ENCODE measurements at regions not wholly inside any gene's neighbourhood (a gene's known extent, or its start where the extent isn't known, plus 50 kb on each side); places are given as distances from the start of the nearest gene placed in this dataset.

DNA sequence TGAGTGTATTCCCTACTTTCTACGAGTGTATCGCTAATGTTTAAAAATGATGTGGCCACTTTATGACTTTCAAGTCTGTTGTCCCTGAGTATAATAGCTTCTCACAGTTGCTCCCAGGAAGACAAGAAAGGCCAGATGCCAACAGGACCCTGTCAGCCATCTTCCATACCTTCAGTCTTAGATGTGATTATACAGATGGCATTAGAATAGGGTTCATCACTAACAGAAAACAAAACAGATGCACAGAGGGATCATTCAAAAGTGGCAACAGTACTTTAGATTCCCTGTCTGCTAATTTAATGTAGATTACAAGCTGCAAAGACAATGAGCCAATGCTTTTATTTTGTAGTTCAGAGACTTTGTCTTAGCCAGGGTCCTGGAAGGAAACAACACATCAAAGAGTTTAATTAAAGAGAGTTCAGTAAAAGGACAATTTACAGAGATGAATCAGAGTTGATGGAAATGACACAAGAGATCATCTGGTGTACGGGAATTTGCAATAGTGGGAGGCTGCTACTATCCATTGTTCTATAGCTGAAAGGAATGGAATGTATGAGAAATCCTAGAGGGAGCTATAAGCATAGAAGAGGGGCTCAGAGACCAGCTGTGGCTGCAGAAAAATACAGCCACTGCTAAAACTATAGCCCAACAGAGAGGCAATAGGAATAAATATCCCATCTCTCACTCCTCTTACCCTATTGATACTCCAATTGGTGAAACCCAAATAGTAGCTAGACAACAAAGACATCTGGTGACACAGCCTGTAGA is 393.7 kb upstream of the SMC2 start:
- H3K27ac ChIP-seq (ENCODE audit: low read length) = no peak overlapping the region
- H3K4me3 ChIP-seq (ENCODE audit: low read length) = no peak overlapping the region
- H3K4me1 ChIP-seq (ENCODE audit: low read length) = no peaks in the 10 kb centered on the region
- no peaks in the 10 kb centered on the region for H3K79me2 ChIP-seq (ENCODE audit: low read length)
- H3K36me3 ChIP-seq (replicated peaks; ENCODE audit: low read depth, low read length) = no peaks in the 10 kb centered on the region
- H3K27me3 ChIP-seq (ENCODE audit: low read depth, low read length) = no peaks in the 10 kb centered on the region
- no peaks in the 10 kb centered on the region for H4K20me1 ChIP-seq (ENCODE audit: insufficient read depth, low read length)
- no peaks in the 10 kb centered on the region for H3K9me3 ChIP-seq (ENCODE audit: insufficient read depth, low read length)
- H3K9ac ChIP-seq (ENCODE audit: low read length) = no peak overlapping the region
- H3K4me2 ChIP-seq (ENCODE audit: low read length) = no peak overlapping the region
- H2AFZ ChIP-seq (ENCODE audit: low read depth, low read length) = no peak overlapping the region
- TF ChIP-seq CTCF (IDR thresholded peaks at IDR 0.05; ENCODE audit: low read depth, low read length) (no peak), EZH2phosphoT487 (IDR thresholded peaks at IDR 0.05; ENCODE audit: low read depth) (no peak)

DNA sequence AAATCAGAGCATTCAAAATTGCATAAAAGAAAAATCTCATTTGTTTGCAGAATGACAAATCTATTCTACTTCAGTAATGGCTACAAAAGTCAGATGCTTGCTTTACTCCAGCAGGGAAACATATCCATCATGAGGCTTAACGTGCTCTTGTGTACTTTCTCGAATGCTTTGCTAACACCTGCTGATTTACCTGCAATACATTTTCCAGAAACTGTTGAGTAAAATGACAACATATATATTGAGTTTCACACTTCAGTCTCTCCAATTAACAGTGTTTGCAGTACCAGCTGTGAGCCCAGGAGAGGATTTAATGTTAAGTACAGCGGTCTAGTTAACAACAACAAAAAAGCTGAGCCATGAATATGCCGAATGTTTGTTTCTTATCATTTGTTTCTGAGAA is 391.5 kb upstream of the SMC2 start:
- Histone ChIP-seq H3K27me3 (ENCODE audit: low read depth, low read length) (no peaks in the 10 kb centered on the region), H3K4me1 (ENCODE audit: low read length) (no peaks in the 10 kb centered on the region), H3K36me3 (replicated peaks; ENCODE audit: low read depth, low read length) (no peaks in the 10 kb centered on the region), H3K4me3 (ENCODE audit: low read length) (no peak overlapping the region), H3K9ac (ENCODE audit: low read length) (no peak overlapping the region), H2AFZ (ENCODE audit: low read depth, low read length) (no peak overlapping the region), H4K20me1 (ENCODE audit: insufficient read depth, low read length) (no peaks in the 10 kb centered on the region), H3K79me2 (ENCODE audit: low read length) (no peaks in the 10 kb centered on the region), H3K27ac (ENCODE audit: low read length) (no peak overlapping the region), H3K4me2 (ENCODE audit: low read length) (no peak overlapping the region), H3K9me3 (ENCODE audit: insufficient read depth, low read length) (no peaks in the 10 kb centered on the region)
- no peak for TF ChIP-seq EZH2phosphoT487 (IDR thresholded peaks at IDR 0.05; ENCODE audit: low read depth)
- TF ChIP-seq CTCF (IDR thresholded peaks at IDR 0.05; ENCODE audit: low read depth, low read length) = no peak

- Histone ChIP-seq H3K4me2 (ENCODE audit: low read length) (no peak overlapping the region), H3K9ac (ENCODE audit: low read length) (no peak overlapping the region), H2AFZ (ENCODE audit: low read depth, low read length) (no peak overlapping the region), H3K9me3 (ENCODE audit: insufficient read depth, low read length) (no peaks in the 10 kb centered on the region), H3K36me3 (replicated peaks; ENCODE audit: low read depth, low read length) (no peaks in the 10 kb centered on the region), H3K4me3 (ENCODE audit: low read length) (no peak overlapping the region), H3K79me2 (ENCODE audit: low read length) (no peaks in the 10 kb centered on the region), H3K27ac (ENCODE audit: low read length) (no peak overlapping the region), H3K27me3 (ENCODE audit: low read depth, low read length) (no peaks in the 10 kb centered on the region), H4K20me1 (ENCODE audit: insufficient read depth, low read length) (no peaks in the 10 kb centered on the region), H3K4me1 (ENCODE audit: low read length) (no peaks in the 10 kb centered on the region)
- TF ChIP-seq CTCF (IDR thresholded peaks at IDR 0.05; ENCODE audit: low read depth, low read length) (no peak), EZH2phosphoT487 (IDR thresholded peaks at IDR 0.05; ENCODE audit: low read depth) (no peak)
These were observed 386.9 kb upstream of the SMC2 start for GRCh38 chr9:103707181-103707580.

- no peak overlapping the region for H3K27ac ChIP-seq (ENCODE audit: low read length)
- TF ChIP-seq CTCF (IDR thresholded peaks at IDR 0.05; ENCODE audit: low read depth, low read length) = no peak
- TF ChIP-seq EZH2phosphoT487 (IDR thresholded peaks at IDR 0.05; ENCODE audit: low read depth) = no peak
- H4K20me1 ChIP-seq (ENCODE audit: insufficient read depth, low read length) = no peaks in the 10 kb centered on the region
- no peak overlapping the region for H2AFZ ChIP-seq (ENCODE audit: low read depth, low read length)
- no peaks in the 10 kb centered on the region for H3K36me3 ChIP-seq (replicated peaks; ENCODE audit: low read depth, low read length)
- no peaks in the 10 kb centered on the region for H3K27me3 ChIP-seq (ENCODE audit: low read depth, low read length)
- no peak overlapping the region for H3K4me2 ChIP-seq (ENCODE audit: low read length)
- no peaks in the 10 kb centered on the region for H3K79me2 ChIP-seq (ENCODE audit: low read length)
- H3K9me3 ChIP-seq (ENCODE audit: insufficient read depth, low read length) = no peaks in the 10 kb centered on the region
- no peak overlapping the region for H3K9ac ChIP-seq (ENCODE audit: low read length)
- H3K4me3 ChIP-seq (ENCODE audit: low read length) = no peak overlapping the region
- no peaks in the 10 kb centered on the region for H3K4me1 ChIP-seq (ENCODE audit: low read length)
These were observed 384.7 kb upstream of the SMC2 start for GRCh38 chr9:103709366-103709765.

Measured in OCI-LY3 (cell line).